Gastroesophageal sphincter (tissue), 4 donors: ENCODE measurements at regions not wholly inside any gene's neighbourhood (a gene's known extent, or its start where the extent isn't known, plus 50 kb on each side); places are given as distances from the start of the nearest gene placed in this dataset.

Source experiments
- ATAC-seq: fragments of 150-250 bp; one replicate; pipeline ENCODE4 v1.9.1; 2016; ENCODE audit warnings: mild to moderate bottlenecking, moderate library complexity
- H3K27ac ChIP-seq, 4 donors: fragments of 200-600 bp; sonication (generic) in 3 of 4; 1 replicate in 3 of 4; 2 replicates in 1 of 4; pipeline ENCODE4 v1.5.1; 2016 to 2019
- H3K27me3 ChIP-seq: fragments of 200-600 bp; sonication (generic); one replicate; pipeline ENCODE4 v1.5.1; 2019
- H3K36me3 ChIP-seq, 2 donors: fragments of 200-600 bp; sonication (generic); one replicate each; pipeline ENCODE4 v1.5.1; 2019; ENCODE audit warnings: control low read depth in 1 of 2
- H3K4me1 ChIP-seq, 3 donors: fragments of 200-600 bp; sonication (generic); 1 replicate in 2 of 3; 2 replicates in 1 of 3; pipeline ENCODE4 v1.5.1; 2016 to 2019; ENCODE audit warnings: control low read depth in 2 of 3
- H3K4me3 ChIP-seq, 2 donors: fragments of 200-600 bp; sonication (generic); one replicate each; pipeline ENCODE4 v1.5.1; 2019; ENCODE audit warnings: mild to moderate bottlenecking in 1 of 2, moderate library complexity in 1 of 2
- H3K9me3 ChIP-seq, 3 donors: fragments of 200-600 bp; sonication (generic); one replicate each; pipeline ENCODE4 v1.5.1; 2017 to 2019; ENCODE audit warnings: control low read depth in 2 of 3
- EP300 ChIP-seq: sonication (generic); formaldehyde crosslinking; IDR thresholded peaks from one replicate; pipeline ENCODE4 v1.6.1; 2017; ENCODE audit warnings: antibody characterized with exemption, mild to moderate bottlenecking
- POLR2A ChIP-seq, 2 donors: fragments of 450-650 bp; IDR thresholded peaks; one replicate each; pipeline ENCODE4 v1.6.1; 2017; ENCODE audit warnings: antibody characterized with exemption in 2 of 2, mild to moderate bottlenecking in 2 of 2, moderate library complexity in 1 of 2
- POLR2AphosphoS5 ChIP-seq: sonication (generic); formaldehyde crosslinking; IDR thresholded peaks from one replicate; pipeline ENCODE4 v1.6.1; 2017; ENCODE audit warnings: antibody characterized with exemption
- WGBS, 2 donors: methylation state at CpG; one replicate each; pipeline ENCODE4 v1.1.5; 2018; ENCODE audit warnings: low coverage in 1 of 2; 5-methylcytosine and 5-hydroxymethylcytosine counted together
- TF ChIP-seq, protein P1 (sequence below), 4 experiments: fragments of 200-600 bp in 2 of 4; fragments of 450-650 bp in 2 of 4; sonication (generic) in 1 of 4; IDR thresholded peaks; one replicate each; pipeline ENCODE4 v1.5.1; 2017 to 2019; ENCODE audit warnings: antibody characterized with exemption in 4 of 4, mild to moderate bottlenecking in 2 of 4, moderate library complexity in 2 of 4

GRCh38 chr12:39138268-39138667 is 232.9 kb upstream of the CPNE8 start:
- H3K9me3 ChIP-seq = no peaks in the 10 kb centered on the region
- 69 to 80% methylated on average over 4 of the region's 4 CpGs for WGBS, 2 donors
- no peak overlapping the region for H3K27ac ChIP-seq
- TF ChIP-seq, protein P1, sequence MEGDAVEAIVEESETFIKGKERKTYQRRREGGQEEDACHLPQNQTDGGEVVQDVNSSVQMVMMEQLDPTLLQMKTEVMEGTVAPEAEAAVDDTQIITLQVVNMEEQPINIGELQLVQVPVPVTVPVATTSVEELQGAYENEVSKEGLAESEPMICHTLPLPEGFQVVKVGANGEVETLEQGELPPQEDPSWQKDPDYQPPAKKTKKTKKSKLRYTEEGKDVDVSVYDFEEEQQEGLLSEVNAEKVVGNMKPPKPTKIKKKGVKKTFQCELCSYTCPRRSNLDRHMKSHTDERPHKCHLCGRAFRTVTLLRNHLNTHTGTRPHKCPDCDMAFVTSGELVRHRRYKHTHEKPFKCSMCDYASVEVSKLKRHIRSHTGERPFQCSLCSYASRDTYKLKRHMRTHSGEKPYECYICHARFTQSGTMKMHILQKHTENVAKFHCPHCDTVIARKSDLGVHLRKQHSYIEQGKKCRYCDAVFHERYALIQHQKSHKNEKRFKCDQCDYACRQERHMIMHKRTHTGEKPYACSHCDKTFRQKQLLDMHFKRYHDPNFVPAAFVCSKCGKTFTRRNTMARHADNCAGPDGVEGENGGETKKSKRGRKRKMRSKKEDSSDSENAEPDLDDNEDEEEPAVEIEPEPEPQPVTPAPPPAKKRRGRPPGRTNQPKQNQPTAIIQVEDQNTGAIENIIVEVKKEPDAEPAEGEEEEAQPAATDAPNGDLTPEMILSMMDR (IDR thresholded peaks at IDR 0.05) = no peak
- TF ChIP-seq EP300 = no peak
- no peak for TF ChIP-seq POLR2AphosphoS5
- no peak for TF ChIP-seq POLR2A (IDR thresholded peaks at IDR 0.05)
- no peaks in the 10 kb centered on the region for H3K4me1 ChIP-seq
- no peak for ATAC-seq
- no peaks in the 10 kb centered on the region for H3K36me3 ChIP-seq
- no peaks in the 10 kb centered on the region for H3K27me3 ChIP-seq
- no peak overlapping the region for H3K4me3 ChIP-seq

DNA sequence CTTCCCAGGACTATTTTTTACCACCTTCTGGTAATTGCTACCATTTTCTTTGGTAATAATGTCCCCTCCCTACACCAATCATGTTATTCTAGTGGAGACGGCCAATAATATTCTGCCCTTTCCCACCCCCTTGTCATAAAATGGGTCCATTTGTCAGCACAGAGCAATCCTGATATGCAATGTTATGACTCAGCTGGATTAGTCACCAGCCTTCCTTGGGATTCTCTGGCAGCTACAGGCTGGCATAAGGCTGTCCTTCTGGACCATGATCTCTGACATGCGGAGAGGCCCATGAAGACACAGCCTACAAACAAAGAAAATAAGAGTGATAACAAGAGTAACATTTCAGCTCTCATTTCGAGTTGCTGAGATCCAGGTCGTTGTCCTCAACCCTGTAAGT is 222.0 kb upstream of the CPNE8 start:
- Histone ChIP-seq H3K36me3 (no peaks in the 10 kb centered on the region), H3K27ac (no peak overlapping the region), H3K4me1 (no peaks in the 10 kb centered on the region), H3K4me3 (no peak overlapping the region), H3K27me3 (no peaks in the 10 kb centered on the region), H3K9me3 (peaks cover 0 to 7% (median 0%) of the 10 kb centered on the region in 3 donors)
- 59 to 73% methylated on average over 2 to 4 of the region's 4 CpGs for WGBS, 2 donors
- ATAC-seq = no peak
- TF ChIP-seq, protein P1 (IDR thresholded peaks at IDR 0.05) = no peak
- no peak for TF ChIP-seq POLR2A (IDR thresholded peaks at IDR 0.05)
- no peak for TF ChIP-seq POLR2AphosphoS5
- TF ChIP-seq EP300 = no peak

DNA sequence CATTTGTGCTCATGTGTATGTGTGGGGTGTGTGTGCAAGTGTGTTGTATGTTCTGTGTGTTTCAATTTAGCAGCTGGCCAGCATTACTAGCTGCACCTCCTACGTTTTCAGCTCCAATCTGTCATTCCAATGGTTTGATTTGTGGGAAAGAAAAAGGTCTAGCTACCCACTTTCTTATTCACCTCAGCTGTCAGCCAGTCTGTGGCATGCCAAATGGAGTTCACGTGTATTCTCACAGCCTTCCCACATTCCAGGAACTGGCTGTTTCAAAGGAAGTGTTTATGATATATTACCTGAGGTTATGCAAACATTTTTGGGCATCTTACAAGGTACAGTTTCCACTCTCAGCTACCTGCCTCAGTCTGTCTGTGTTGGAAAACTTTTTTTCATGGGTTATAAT is 220.2 kb upstream of the CPNE8 start:
- ATAC-seq = no peak
- no peaks in the 10 kb centered on the region for H3K36me3 ChIP-seq
- H3K9me3 ChIP-seq = peaks cover 0 to 15% (median 0%) of the 10 kb centered on the region in 3 donors
- WGBS, 2 donors = 0 to 26% methylated on average over 1 to 2 of the region's 2 CpGs
- no peak overlapping the region for H3K4me3 ChIP-seq
- no peaks in the 10 kb centered on the region for H3K27me3 ChIP-seq
- H3K27ac ChIP-seq = no peak overlapping the region
- H3K4me1 ChIP-seq = no peaks in the 10 kb centered on the region
- TF ChIP-seq POLR2A (IDR thresholded peaks at IDR 0.05) = no peak
- no peak for TF ChIP-seq EP300
- TF ChIP-seq, protein P1 (IDR thresholded peaks at IDR 0.05) = no peak
- TF ChIP-seq POLR2AphosphoS5 = no peak

GRCh38 chr12:39124768-39125167 is 219.4 kb upstream of the CPNE8 start:
- 80 to 97% methylated on average over 3 to 5 of the region's 6 CpGs for WGBS, 2 donors
- no peaks in the 10 kb centered on the region for H3K27me3 ChIP-seq
- no peak for TF ChIP-seq POLR2AphosphoS5
- TF ChIP-seq, protein P1 (IDR thresholded peaks at IDR 0.05) = no peak
- TF ChIP-seq EP300 = no peak
- no peak for TF ChIP-seq POLR2A (IDR thresholded peaks at IDR 0.05)
- H3K9me3 ChIP-seq = peaks cover 0 to 15% (median 0%) of the 10 kb centered on the region in 3 donors
- no peak overlapping the region for H3K27ac ChIP-seq
- H3K36me3 ChIP-seq = no peaks in the 10 kb centered on the region
- no peak for ATAC-seq
- no peaks in the 10 kb centered on the region for H3K4me1 ChIP-seq
- H3K4me3 ChIP-seq = no peak overlapping the region

- H3K4me3 ChIP-seq = no peak overlapping the region
Observed at GRCh38 chr12:39123580-39124253, 218.3 kb upstream of the CPNE8 start.

More at GRCh38 chr12:39123580-39124253, 218.3 kb upstream of the CPNE8 start:
- no peaks in the 10 kb centered on the region for H3K4me1 ChIP-seq
- H3K9me3 ChIP-seq = peaks cover 0 to 15% (median 0%) of the 10 kb centered on the region in 3 donors
- 41 to 56% methylated on average over 2 of the region's 2 CpGs for WGBS, 2 donors
- TF ChIP-seq, protein P1 (IDR thresholded peaks at IDR 0.05) = no peak
- TF ChIP-seq POLR2A (IDR thresholded peaks at IDR 0.05) (no peak), EP300 (no peak), POLR2AphosphoS5 (no peak)
- no peak overlapping the region for H3K27ac ChIP-seq
- ATAC-seq = no peak
- H3K27me3 ChIP-seq = no peaks in the 10 kb centered on the region
- H3K36me3 ChIP-seq = no peaks in the 10 kb centered on the region
